HepG2 (cell line): ENCODE measurements at regions not wholly inside any gene's neighbourhood (a gene's known extent, or its start where the extent isn't known, plus 50 kb on each side); places are given as distances from the start of the nearest gene placed in this dataset.

ENCODE experiments used
- ARHGAP35 ChIP-seq: sonication (generic); formaldehyde crosslinking; IDR thresholded peaks from 2 replicates; pipeline ENCODE4 v1.9.0; 2022; ENCODE audit warnings: mild to moderate bottlenecking, inconsistent platforms, moderate library complexity, missing genetic modification reagents, borderline replicate concordance
- CENPX ChIP-seq: sonication (generic); formaldehyde crosslinking; IDR thresholded peaks from 2 replicates; pipeline ENCODE4 v1.9.0; 2021; ENCODE audit warnings: mild to moderate bottlenecking, missing genetic modification reagents, moderate library complexity
- HMG20A ChIP-seq: IDR thresholded peaks from 2 replicates; pipeline ENCODE4 v1.6.1; 2016; ENCODE audit warnings: borderline replicate concordance
- MLLT10 ChIP-seq: sonication (generic); formaldehyde crosslinking; IDR thresholded peaks from 2 replicates; pipeline ENCODE4 v1.4.0; 2020; ENCODE audit warnings: missing genetic modification reagents
- NBN ChIP-seq: fragments of 450-650 bp; conservative IDR thresholded peaks from 2 replicates; pipeline ENCODE4 v1.6.1; 2017
- NFE2 ChIP-seq: sonication (generic); formaldehyde crosslinking; IDR thresholded peaks from 2 replicates; pipeline ENCODE4 v1.4.0; 2020; ENCODE audit warnings: missing genetic modification reagents
- RBFOX2 ChIP-seq: fragments of 200-400 bp; formaldehyde crosslinking; IDR thresholded peaks from 2 replicates; pipeline ENCODE4 v1.6.1; 2017; ENCODE audit warnings: low read depth, mild to moderate bottlenecking, low read length
- SALL2 ChIP-seq: sonication (generic); formaldehyde crosslinking; IDR thresholded peaks from 2 replicates; pipeline ENCODE4 v1.8.1; 2023; ENCODE audit warnings: mild to moderate bottlenecking, missing genetic modification reagents, inconsistent platforms
- SOX13 ChIP-seq, 3 experiments: fragments of 450-650 bp in 1 of 3; sonication (generic) in 1 of 3; formaldehyde crosslinking in 1 of 3; IDR thresholded peaks in 2 of 3; conservative IDR thresholded peaks in 1 of 3; 2 replicates each; pipeline versions ENCODE4 v1.5.0 to v1.6.1; 2016 to 2020; ENCODE audit warnings: antibody characterized with exemption in 1 of 3, mild to moderate bottlenecking in 1 of 3, missing compliant biosample characterization in 1 of 3, missing genetic modification reagents in 1 of 3, moderate library complexity in 1 of 3
- TAF1 ChIP-seq: sonication (generic); formaldehyde crosslinking; IDR thresholded peaks from 2 replicates; pipeline ENCODE4 v1.4.0; 2020; ENCODE audit warnings: missing genetic modification reagents
- TRIM24 ChIP-seq: sonication (generic); formaldehyde crosslinking; IDR thresholded peaks from 2 replicates; pipeline ENCODE4 v1.8.0; 2022; ENCODE audit warnings: mild to moderate bottlenecking, missing genetic modification reagents
- ZNF556 ChIP-seq: sonication (generic); formaldehyde crosslinking; IDR thresholded peaks from 2 replicates; pipeline ENCODE4 v1.4.0; 2020; ENCODE audit warnings: mild to moderate bottlenecking, missing genetic modification reagents, borderline replicate concordance
- ZNF567 ChIP-seq: sonication (generic); formaldehyde crosslinking; IDR thresholded peaks from 2 replicates; pipeline ENCODE4 v1.8.1; 2023; ENCODE audit warnings: mild to moderate bottlenecking, missing genetic modification reagents, borderline replicate concordance
- ZSCAN9 ChIP-seq: IDR thresholded peaks from 2 replicates; pipeline ENCODE4 v1.6.1; 2016; ENCODE audit warnings: borderline replicate concordance
- TF ChIP-seq, protein P1 (sequence below): sonication (generic); formaldehyde crosslinking; conservative IDR thresholded peaks from 2 replicates; pipeline ENCODE4 v1.4.0; 2020; ENCODE audit warnings: mild to moderate bottlenecking, missing genetic modification reagents, moderate library complexity
- TF ChIP-seq, protein P2 (sequence below): sonication (generic); formaldehyde crosslinking; IDR thresholded peaks from 2 replicates; pipeline ENCODE4 v1.5.0; 2020; ENCODE audit warnings: mild to moderate bottlenecking, missing genetic modification reagents
- TF ChIP-seq, protein P3 (sequence below): sonication (generic); formaldehyde crosslinking; IDR thresholded peaks from 2 replicates; pipeline ENCODE4 v1.5.0; 2020; ENCODE audit warnings: mild to moderate bottlenecking, missing genetic modification reagents

DNA sequence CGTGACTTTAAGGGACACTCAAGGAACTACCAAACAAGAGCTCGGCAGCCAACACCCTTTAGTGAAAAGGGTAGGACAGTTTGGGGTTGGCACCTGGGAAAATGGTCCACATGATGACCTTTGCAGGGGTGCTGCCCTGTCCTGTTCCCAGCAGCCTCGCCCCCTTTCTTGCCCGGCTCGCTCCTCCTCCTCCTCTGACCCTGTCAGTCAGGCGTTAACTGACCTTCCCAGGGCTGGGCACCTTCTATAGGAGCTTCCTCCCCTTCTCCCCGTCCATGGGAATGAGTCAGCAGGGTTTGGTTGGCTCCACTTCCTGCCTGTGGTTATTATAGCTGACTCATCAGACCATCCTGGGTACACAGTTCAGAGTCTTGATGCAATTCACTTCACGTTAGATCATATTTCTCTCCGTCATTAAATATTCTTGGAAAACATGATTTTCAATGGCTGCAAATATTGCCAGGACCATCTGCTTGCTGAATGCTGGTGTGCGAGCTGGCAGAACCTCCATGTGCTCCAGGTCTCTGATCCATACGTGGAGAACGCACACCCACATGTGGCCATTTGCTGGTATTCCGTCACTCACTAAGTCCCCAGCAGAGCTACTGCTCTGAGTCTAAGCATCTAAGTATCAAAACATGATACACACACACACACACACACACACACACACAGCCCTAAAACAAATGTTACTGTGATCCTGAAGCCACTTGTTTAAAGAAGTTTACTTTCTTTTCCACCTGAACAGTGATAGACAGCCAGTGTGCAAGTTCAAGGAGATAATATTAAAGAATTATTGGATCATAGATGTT lies 185.0 kb downstream of the ANAPC1 start (continued):
- TF ChIP-seq, protein P1, sequence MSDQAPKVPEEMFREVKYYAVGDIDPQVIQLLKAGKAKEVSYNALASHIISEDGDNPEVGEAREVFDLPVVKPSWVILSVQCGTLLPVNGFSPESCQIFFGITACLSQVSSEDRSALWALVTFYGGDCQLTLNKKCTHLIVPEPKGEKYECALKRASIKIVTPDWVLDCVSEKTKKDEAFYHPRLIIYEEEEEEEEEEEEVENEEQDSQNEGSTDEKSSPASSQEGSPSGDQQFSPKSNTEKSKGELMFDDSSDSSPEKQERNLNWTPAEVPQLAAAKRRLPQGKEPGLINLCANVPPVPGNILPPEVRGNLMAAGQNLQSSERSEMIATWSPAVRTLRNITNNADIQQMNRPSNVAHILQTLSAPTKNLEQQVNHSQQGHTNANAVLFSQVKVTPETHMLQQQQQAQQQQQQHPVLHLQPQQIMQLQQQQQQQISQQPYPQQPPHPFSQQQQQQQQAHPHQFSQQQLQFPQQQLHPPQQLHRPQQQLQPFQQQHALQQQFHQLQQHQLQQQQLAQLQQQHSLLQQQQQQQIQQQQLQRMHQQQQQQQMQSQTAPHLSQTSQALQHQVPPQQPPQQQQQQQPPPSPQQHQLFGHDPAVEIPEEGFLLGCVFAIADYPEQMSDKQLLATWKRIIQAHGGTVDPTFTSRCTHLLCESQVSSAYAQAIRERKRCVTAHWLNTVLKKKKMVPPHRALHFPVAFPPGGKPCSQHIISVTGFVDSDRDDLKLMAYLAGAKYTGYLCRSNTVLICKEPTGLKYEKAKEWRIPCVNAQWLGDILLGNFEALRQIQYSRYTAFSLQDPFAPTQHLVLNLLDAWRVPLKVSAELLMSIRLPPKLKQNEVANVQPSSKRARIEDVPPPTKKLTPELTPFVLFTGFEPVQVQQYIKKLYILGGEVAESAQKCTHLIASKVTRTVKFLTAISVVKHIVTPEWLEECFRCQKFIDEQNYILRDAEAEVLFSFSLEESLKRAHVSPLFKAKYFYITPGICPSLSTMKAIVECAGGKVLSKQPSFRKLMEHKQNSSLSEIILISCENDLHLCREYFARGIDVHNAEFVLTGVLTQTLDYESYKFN (CRISPR knock-in tag): peak; percentile 71
- peak; percentile 34; the same call in 1 of the 2 replicates for TF ChIP-seq TAF1 (CRISPR knock-in tag)
- no peak for TF ChIP-seq MLLT10 (CRISPR knock-in tag)
- TF ChIP-seq CENPX: no peak
- peak; percentile 63; the same call in 1 of the 2 replicates for TF ChIP-seq HMG20A
- no peak; the same call in 1 of the 2 replicates for TF ChIP-seq ARHGAP35 (CRISPR knock-in tag)
- TF ChIP-seq, protein P2, sequence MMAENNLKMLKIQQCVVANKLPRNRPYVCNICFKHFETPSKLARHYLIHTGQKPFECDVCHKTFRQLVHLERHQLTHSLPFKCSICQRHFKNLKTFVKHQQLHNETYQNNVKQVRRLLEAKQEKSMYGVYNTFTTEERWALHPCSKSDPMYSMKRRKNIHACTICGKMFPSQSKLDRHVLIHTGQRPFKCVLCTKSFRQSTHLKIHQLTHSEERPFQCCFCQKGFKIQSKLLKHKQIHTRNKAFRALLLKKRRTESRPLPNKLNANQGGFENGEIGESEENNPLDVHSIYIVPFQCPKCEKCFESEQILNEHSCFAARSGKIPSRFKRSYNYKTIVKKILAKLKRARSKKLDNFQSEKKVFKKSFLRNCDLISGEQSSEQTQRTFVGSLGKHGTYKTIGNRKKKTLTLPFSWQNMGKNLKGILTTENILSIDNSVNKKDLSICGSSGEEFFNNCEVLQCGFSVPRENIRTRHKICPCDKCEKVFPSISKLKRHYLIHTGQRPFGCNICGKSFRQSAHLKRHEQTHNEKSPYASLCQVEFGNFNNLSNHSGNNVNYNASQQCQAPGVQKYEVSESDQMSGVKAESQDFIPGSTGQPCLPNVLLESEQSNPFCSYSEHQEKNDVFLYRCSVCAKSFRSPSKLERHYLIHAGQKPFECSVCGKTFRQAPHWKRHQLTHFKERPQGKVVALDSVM (CRISPR knock-in tag): no peak
- peak; percentile 98 for TF ChIP-seq NFE2 (CRISPR knock-in tag)
- no peak for TF ChIP-seq SOX13 (IDR thresholded peaks at IDR 0.05)
- peak in 1 of 2 experiments; percentile 27; a peak in 1 of 4 replicates for TF ChIP-seq SOX13 (CRISPR knock-in tag; conservative IDR thresholded peaks at IDR 0.05 in 1 of 2, IDR thresholded peaks at IDR 0.05 in 1 of 2)
- peak; percentile 23; the same call in 1 of the 2 replicates for TF ChIP-seq ZNF556 (CRISPR knock-in tag)
- TF ChIP-seq TRIM24 (CRISPR knock-in tag): no peak
- TF ChIP-seq NBN: no peak
- TF ChIP-seq, protein P3, sequence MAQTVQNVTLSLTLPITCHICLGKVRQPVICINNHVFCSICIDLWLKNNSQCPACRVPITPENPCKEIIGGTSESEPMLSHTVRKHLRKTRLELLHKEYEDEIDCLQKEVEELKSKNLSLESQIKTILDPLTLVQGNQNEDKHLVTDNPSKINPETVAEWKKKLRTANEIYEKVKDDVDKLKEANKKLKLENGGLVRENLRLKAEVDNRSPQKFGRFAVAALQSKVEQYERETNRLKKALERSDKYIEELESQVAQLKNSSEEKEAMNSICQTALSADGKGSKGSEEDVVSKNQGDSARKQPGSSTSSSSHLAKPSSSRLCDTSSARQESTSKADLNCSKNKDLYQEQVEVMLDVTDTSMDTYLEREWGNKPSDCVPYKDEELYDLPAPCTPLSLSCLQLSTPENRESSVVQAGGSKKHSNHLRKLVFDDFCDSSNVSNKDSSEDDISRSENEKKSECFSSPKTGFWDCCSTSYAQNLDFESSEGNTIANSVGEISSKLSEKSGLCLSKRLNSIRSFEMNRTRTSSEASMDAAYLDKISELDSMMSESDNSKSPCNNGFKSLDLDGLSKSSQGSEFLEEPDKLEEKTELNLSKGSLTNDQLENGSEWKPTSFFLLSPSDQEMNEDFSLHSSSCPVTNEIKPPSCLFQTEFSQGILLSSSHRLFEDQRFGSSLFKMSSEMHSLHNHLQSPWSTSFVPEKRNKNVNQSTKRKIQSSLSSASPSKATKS (CRISPR knock-in tag): no peak
- no peak; the same call in 1 of the 2 replicates for TF ChIP-seq ZSCAN9 (CRISPR knock-in tag)
- no peak for TF ChIP-seq RBFOX2
- peak; percentile 55; the same call in 1 of the 2 replicates for TF ChIP-seq SALL2 (CRISPR knock-in tag)
- no peak for TF ChIP-seq ZNF567 (CRISPR knock-in tag)
